GM12873 (cell line): ENCODE measurements at regions not wholly inside any gene's neighbourhood (a gene's known extent, or its start where the extent isn't known, plus 50 kb on each side); places are given as distances from the start of the nearest gene placed in this dataset.
A peak's percentile ranks its signal among the peaks of the same experiment; 100 is the strongest.

Source experiments
- CTCF ChIP-seq: IDR thresholded peaks from 2 replicates; pipeline ENCODE4 v1.5.1; 2012; ENCODE audit warnings: low read depth, mild to moderate bottlenecking, moderate library complexity, low read length, control low read depth; ENCODE audit not compliant: insufficient read depth; ENCODE audit errors: missing control alignments

GRCh38 chr2:15006667-15007066, 374.1 kb downstream of the LRATD1 start:
- no peak for TF ChIP-seq CTCF

- no peak for TF ChIP-seq CTCF
Observed at GRCh38 chr2:15009681-15010080, 377.2 kb downstream of the LRATD1 start.

- no peak for TF ChIP-seq CTCF
Observed at GRCh38 chr2:15010346-15010745, 377.8 kb downstream of the LRATD1 start.

GRCh38 chr2:15018814-15019213, 386.3 kb downstream of the LRATD1 start:
- TF ChIP-seq CTCF: no peak

GRCh38 chr2:15023221-15023620, 390.7 kb downstream of the LRATD1 start:
- TF ChIP-seq CTCF: no peak

- no peak for TF ChIP-seq CTCF
Observed at GRCh38 chr2:15028406-15028805, 395.9 kb downstream of the LRATD1 start.

- TF ChIP-seq CTCF: peak; percentile 42
Observed at GRCh38 chr2:15031745-15032240, 399.3 kb downstream of the LRATD1 start.
